GM12878 (cell line): ENCODE measurements at regions not wholly inside any gene's neighbourhood (a gene's known extent, or its start where the extent isn't known, plus 50 kb on each side); places are given as distances from the start of the nearest gene placed in this dataset.

Source experiments
- ATAC-seq: fragments of 200-7000 bp; cut with Tn5 transposase; 3 replicates; pipeline ENCODE4 v1.9.1; 2020; ENCODE audit warnings: mild to moderate bottlenecking, moderate library complexity
- BruUV-seq: library from RNA; stranded (reverse); fragments of 400-500 nt; replicated peaks from 2 replicates; lab custom pipeline; 2021; lab: Mats Ljungman, UMichigan
- CTCF ChIA-PET: fragments of 300-600 bp; sonication (Branson Sonifier 250); formaldehyde crosslinking; extraction: SDS; loops from one replicate; lab custom pipeline; 2021; ENCODE audit warnings: inconsistent platforms; lab: Yijun Ruan, JAX
- POLR2A ChIA-PET: fragments of 350-600 bp; formaldehyde crosslinking; extraction: SDS; loops from one replicate; lab custom pipeline; 2021; ENCODE audit warnings: inconsistent platforms; lab: Charles Lee
- RAD21 ChIA-PET: fragments of 300-600 bp; sonication (Branson Sonifier 250); formaldehyde crosslinking; loops from one replicate; lab custom pipeline; 2023; ENCODE audit warnings: antibody characterized with exemption; ENCODE audit not compliant: unreplicated experiment; lab: Charles Lee
- SMC1A ChIA-PET: fragments of 300-600 bp; sonication (Branson Sonifier 250); formaldehyde crosslinking; loops from one replicate; lab custom pipeline; 2023; ENCODE audit not compliant: unreplicated experiment, uncharacterized antibody; lab: Charles Lee
- DNase-seq: peaks from one replicate; pipeline ENCODE4 v3.0.0-alpha.2; 2011; ENCODE audit warnings: low read depth, low spot score
- FAIRE-seq: peaks from 3 replicates; lab custom pipeline; 2011; peaks lifted over from hg19 to GRCh38; lab: Jason Lieb, UNC
- H2AFZ ChIP-seq: 2 replicates; pipeline ENCODE4 v1.6.0; 2011; ENCODE audit warnings: low read depth, low read length, control low read depth; ENCODE audit not compliant: control insufficient read depth
- H3K27ac ChIP-seq: 2 replicates; pipeline ENCODE4 v1.5.1; 2011; ENCODE audit warnings: control low read depth; ENCODE audit not compliant: control insufficient read depth, insufficient read depth
- H3K27me3 ChIP-seq, 2 experiments: replicated peaks in 1 of 2; 2 replicates each; pipeline versions ENCODE4 v1.6.0 to v1.6.1; 2011; ENCODE audit warnings: low read length in 1 of 2; ENCODE audit not compliant: control insufficient read depth in 2 of 2, insufficient read depth in 2 of 2
- H3K36me3 ChIP-seq, 2 experiments: 2 replicates each; pipeline ENCODE4 v1.5.1; 2011; ENCODE audit warnings: low read length in 1 of 2; ENCODE audit not compliant: control insufficient read depth in 2 of 2, insufficient read depth in 2 of 2
- H3K4me1 ChIP-seq: 2 replicates; pipeline ENCODE4 v1.6.1; 2011; ENCODE audit warnings: mild to moderate bottlenecking, low read length, moderate library complexity, mixed read lengths; ENCODE audit not compliant: control insufficient read depth, insufficient read depth
- H3K4me2 ChIP-seq: 2 replicates; pipeline ENCODE4 v1.6.0; 2011; ENCODE audit warnings: control low read depth; ENCODE audit not compliant: control insufficient read depth, insufficient read depth
- H3K4me3 ChIP-seq: fragments of 200-600 bp; sonication (generic); 2 replicates; pipeline ENCODE4 v1.5.1; 2016
- H3K79me2 ChIP-seq: 2 replicates; pipeline ENCODE4 v1.6.0; 2011; ENCODE audit warnings: low read length; ENCODE audit not compliant: control insufficient read depth, insufficient read depth
- H3K9ac ChIP-seq: 2 replicates; pipeline ENCODE4 v1.8.0; 2011; ENCODE audit warnings: low read length, control low read depth, mixed read lengths; ENCODE audit not compliant: control insufficient read depth, insufficient read depth
- H3K9me3 ChIP-seq: replicated peaks from 3 replicates; pipeline ENCODE4 v1.5.1; 2011; ENCODE audit warnings: mild to moderate bottlenecking, low read length; ENCODE audit not compliant: control insufficient read depth, insufficient read depth
- H4K20me1 ChIP-seq: 2 replicates; pipeline ENCODE4 v1.6.0; 2011; ENCODE audit not compliant: control insufficient read depth, insufficient read depth
- CHD2 ChIP-seq: IDR thresholded peaks from 2 replicates; pipeline ENCODE4 v1.6.1; 2011; ENCODE audit warnings: low read depth, low read length, improper control_type of control experiment, borderline replicate concordance
- DPF2 ChIP-seq: fragments of 450-650 bp; IDR thresholded peaks from 2 replicates; pipeline ENCODE4 v1.6.1; 2017; ENCODE audit warnings: mild to moderate bottlenecking
- IKZF1 ChIP-seq: fragments of 450-650 bp; conservative IDR thresholded peaks from 2 replicates; pipeline ENCODE4 v1.6.1; 2017; ENCODE audit warnings: antibody characterized with exemption, mild to moderate bottlenecking
- IKZF2 ChIP-seq, 2 experiments: fragments of 450-650 bp; IDR thresholded peaks; 2 replicates each; pipeline ENCODE4 v1.6.1; 2017; ENCODE audit warnings: mild to moderate bottlenecking in 2 of 2, moderate library complexity in 2 of 2
- NBN ChIP-seq: fragments of 450-650 bp; IDR thresholded peaks from 2 replicates; pipeline ENCODE4 v1.6.1; 2016
- RAD51 ChIP-seq: fragments of 450-650 bp; IDR thresholded peaks from 2 replicates; pipeline ENCODE4 v1.6.1; 2016; ENCODE audit warnings: moderate library complexity, mild to moderate bottlenecking, inconsistent platforms
- SREBF1 ChIP-seq: IDR thresholded peaks from 2 replicates; pipeline ENCODE4 v1.6.1; 2012; ENCODE audit warnings: mild to moderate bottlenecking, low read length
- TBL1XR1 ChIP-seq: IDR thresholded peaks from 2 replicates; pipeline ENCODE4 v1.6.1; 2012; ENCODE audit warnings: low read depth, low read length, improper control_type of control experiment
- ZBED1 ChIP-seq: IDR thresholded peaks from 2 replicates; pipeline ENCODE4 v1.6.1; 2016; ENCODE audit warnings: borderline replicate concordance
- ZBTB33 ChIP-seq: fragments of 450-650 bp; IDR thresholded peaks from 2 replicates; pipeline ENCODE4 v1.6.1; 2017; ENCODE audit warnings: mild to moderate bottlenecking
- WGBS: methylation state at CpG from one replicate; pipeline ENCODE4 v1.1.6; 2016; ENCODE audit warnings: low lambda C conversion rate; ENCODE audit not compliant: insufficient replicate concordance, insufficient coverage; ENCODE audit errors: missing lambda C conversion rate; 5-methylcytosine and 5-hydroxymethylcytosine counted together
- in situ Hi-C: fragments of 300-500 bp; cut with MboI; formaldehyde crosslinking; loops from 9 replicates; pipeline ENCODE4 v1.14.3; 2018; ENCODE audit warnings: mixed read lengths
- intact Hi-C: fragments of 100-400 bp; cut with micrococcal nuclease; formaldehyde crosslinking; loops from one replicate; pipeline ENCODE4 v1.14.2; 2022; ENCODE audit not compliant: unreplicated experiment
- TF ChIP-seq, protein P1 (sequence below): fragments of 450-650 bp; IDR thresholded peaks from 2 replicates; pipeline ENCODE4 v1.6.1; 2016; ENCODE audit warnings: mild to moderate bottlenecking

DNA sequence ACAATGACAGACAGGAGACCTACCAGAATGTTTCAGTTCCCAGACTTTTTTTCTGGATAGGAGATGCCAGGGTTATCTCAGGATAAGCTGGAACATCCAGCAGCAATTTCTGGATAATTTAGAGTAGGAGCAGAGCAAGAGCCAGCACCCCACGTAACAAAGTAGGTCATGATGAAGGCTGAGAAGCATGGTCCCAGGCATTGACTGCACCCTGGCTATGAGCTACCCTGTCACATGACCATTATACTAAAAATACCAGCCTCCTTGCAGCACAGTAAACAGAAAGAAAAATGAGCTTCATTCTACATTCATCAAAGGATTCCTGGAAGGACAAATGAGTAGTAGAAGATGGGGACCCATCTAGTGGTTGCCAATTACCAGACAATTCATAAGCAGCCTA is 247.4 kb upstream of the AR start:
- Histone ChIP-seq H2AFZ (no peak overlapping the region), H3K4me3 (no peak overlapping the region), H4K20me1 (no peaks in the 10 kb centered on the region), H3K4me2 (no peak overlapping the region), H3K27ac (no peak overlapping the region), H3K9ac (no peak overlapping the region), H3K9me3 (no peaks in the 10 kb centered on the region), H3K4me1 (no peaks in the 10 kb centered on the region), H3K79me2 (no peaks in the 10 kb centered on the region), H3K27me3 (no peaks in the 10 kb centered on the region), H3K36me3 (no peaks in the 10 kb centered on the region)
- intact Hi-C loops = no loop called here
- ChIA-PET POLR2A (no interaction called here), RAD21 (no interaction called here), CTCF (interaction anchor here (1.1 kb wide), 1 partner anchor 10 kb away, joined by 3 read pairs; no protein-coding TSS in a partner anchor), SMC1A (no interaction called here)
- WGBS = 0% methylated on average over 1 of the region's 1 CpG
- FAIRE-seq (no peak), ATAC-seq (no peak), DNase-seq (no peak)
- TF ChIP-seq TBL1XR1 (no peak), ZBTB33 (no peak), ZBED1 (no peak), RAD51 (no peak), DPF2 (no peak)
- BruUV-seq = no TSS peak
- in situ Hi-C loops = no loop called here

DNA sequence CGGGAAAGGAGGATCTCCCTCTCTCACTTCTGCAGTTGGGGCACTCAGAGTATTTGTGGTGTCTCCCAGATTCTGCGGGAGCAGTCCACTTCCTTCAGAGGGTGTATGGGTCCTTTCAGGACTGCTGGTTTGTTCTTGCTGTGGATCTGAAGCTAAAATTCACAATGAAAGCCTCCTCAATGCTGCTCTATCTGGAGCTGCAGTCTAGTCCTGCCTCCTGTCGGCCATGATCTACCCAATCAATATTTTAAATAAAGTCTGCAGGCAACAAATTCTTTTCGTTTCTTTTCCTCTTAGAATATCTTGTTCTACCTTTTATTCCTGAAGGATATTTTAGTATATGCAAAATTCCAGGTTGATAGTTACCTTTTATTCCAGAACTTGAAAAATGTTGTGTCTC is 226.1 kb upstream of the AR start:
- no TSS peak for BruUV-seq
- no peaks in the 10 kb centered on the region for H3K4me1 ChIP-seq
- no peak overlapping the region for H2AFZ ChIP-seq
- in situ Hi-C loops (no loop called here), intact Hi-C loops (no loop called here)
- RAD21 ChIA-PET = no interaction called here
- no peak overlapping the region for H3K9ac ChIP-seq
- POLR2A ChIA-PET = no interaction called here
- no peak overlapping the region for H3K27ac ChIP-seq
- H3K36me3 ChIP-seq = no peaks in the 10 kb centered on the region
- no peaks in the 10 kb centered on the region; the same call in 2 of the 3 replicates for H3K9me3 ChIP-seq
- no peaks in the 10 kb centered on the region for H3K79me2 ChIP-seq
- H3K27me3 ChIP-seq = no peaks in the 10 kb centered on the region
- ATAC-seq (no peak), FAIRE-seq (no peak), DNase-seq (no peak)
- H3K4me3 ChIP-seq = no peak overlapping the region
- H3K4me2 ChIP-seq = no peak overlapping the region
- no peaks in the 10 kb centered on the region for H4K20me1 ChIP-seq
- CTCF ChIA-PET = interaction anchor here (0.7 kb wide), 1 partner anchor 93 kb away, joined by 3 read pairs; no protein-coding TSS in a partner anchor
- WGBS = 30% methylated on average over 4 of the region's 4 CpGs
- SMC1A ChIA-PET = no interaction called here
- no peak for TF ChIP-seq NBN
- TF ChIP-seq IKZF1 = no peak
- no peak for TF ChIP-seq CHD2
- TF ChIP-seq, protein P1, sequence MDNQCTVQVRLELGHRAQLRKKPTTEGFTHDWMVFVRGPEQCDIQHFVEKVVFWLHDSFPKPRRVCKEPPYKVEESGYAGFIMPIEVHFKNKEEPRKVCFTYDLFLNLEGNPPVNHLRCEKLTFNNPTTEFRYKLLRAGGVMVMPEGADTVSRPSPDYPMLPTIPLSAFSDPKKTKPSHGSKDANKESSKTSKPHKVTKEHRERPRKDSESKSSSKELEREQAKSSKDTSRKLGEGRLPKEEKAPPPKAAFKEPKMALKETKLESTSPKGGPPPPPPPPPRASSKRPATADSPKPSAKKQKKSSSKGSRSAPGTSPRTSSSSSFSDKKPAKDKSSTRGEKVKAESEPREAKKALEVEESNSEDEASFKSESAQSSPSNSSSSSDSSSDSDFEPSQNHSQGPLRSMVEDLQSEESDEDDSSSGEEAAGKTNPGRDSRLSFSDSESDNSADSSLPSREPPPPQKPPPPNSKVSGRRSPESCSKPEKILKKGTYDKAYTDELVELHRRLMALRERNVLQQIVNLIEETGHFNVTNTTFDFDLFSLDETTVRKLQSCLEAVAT = no peak
- TF ChIP-seq SREBF1 = no peak
- TF ChIP-seq IKZF2 (IDR thresholded peaks at IDR 0.05) = no peak
